Stimulated activated CD4-positive, alpha-beta T cell treated with anti-CD3 and anti-CD28 coated beads, Interleukin-2, amount 100 ng/mL, for 24 hours (primary cell): ENCODE measurements at regions not wholly inside any gene's neighbourhood (a gene's known extent, or its start where the extent isn't known, plus 50 kb on each side); places are given as distances from the start of the nearest gene placed in this dataset.
"Not testable (repeated sequence)": the region's sequence is repeated elsewhere in the genome, so short reads cannot be mapped to it uniquely, and the experiment has no call there.

Experiments used
- DNase-seq, 2 donors: peaks; one replicate each; pipeline ENCODE4 v3.0.0-alpha.2; 2020

- no peak for DNase-seq
Observed at GRCh38 chr2:180258041-180258537, 251.0 kb upstream of the CWC22 start.

- DNase-seq = no peak
Observed at GRCh38 chr2:180257247-180257646, 250.2 kb upstream of the CWC22 start.

DNA sequence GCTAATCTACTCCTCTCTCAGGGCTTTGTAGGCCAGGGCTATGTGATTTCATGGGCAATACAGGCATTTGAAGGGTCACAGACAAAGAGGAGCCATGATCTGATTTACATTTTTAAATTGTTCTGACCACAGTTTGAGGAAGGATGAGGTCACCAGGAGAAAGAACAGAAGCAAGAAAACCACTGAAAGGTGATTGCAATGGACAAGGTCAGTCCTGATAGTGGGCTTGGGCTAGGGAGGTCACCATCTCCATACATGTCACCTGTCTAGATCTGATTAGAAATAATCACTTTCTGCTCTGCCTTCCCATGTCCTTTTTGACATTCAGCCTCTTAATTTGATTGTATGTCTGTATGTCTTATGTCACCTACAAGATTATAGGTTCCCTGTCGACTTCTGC is 248.9 kb upstream of the CWC22 start:
- DNase-seq = no peak

- DNase-seq = no peak
Observed at GRCh38 chr2:180254872-180255271, 247.8 kb upstream of the CWC22 start.

DNA sequence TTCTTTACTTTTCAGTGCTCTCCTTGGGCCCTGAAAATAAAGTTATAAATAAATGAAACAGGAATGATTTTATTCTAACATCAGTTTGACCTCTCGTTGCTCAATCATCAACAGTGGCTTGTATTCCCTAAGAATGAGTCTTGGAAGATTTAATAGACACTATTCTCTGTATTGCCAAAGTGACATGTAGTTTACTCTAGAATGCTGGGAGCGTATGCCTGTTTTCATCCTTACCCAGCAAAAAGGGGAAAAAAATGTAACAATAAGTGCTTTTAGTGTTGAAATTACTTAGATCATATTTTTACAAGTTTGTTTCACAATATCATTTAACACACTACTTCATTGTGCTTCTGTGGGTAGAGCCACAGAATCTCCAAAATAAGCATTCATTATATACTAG is 240.6 kb upstream of the CWC22 start:
- no peak for DNase-seq

DNA sequence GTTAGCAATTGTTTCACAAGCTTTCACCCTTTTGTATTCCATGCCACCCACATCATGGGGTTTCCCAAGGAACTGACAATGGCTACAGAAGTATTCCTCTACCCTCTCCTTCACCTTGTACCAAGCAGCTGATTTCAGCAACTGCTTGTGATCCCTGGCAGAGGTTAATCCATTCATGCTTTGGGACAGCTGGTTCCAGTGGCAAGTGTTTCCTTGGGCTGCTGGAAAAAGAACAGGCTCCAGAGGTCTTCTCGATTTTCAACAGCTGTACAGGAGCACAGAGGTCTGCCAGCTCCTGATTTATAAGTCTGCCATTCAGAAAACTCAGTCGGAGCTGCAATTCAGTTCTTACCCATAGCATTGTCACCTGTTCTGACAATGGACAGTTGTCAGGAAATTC is 239.2 kb upstream of the CWC22 start:
- DNase-seq = no peak

DNA sequence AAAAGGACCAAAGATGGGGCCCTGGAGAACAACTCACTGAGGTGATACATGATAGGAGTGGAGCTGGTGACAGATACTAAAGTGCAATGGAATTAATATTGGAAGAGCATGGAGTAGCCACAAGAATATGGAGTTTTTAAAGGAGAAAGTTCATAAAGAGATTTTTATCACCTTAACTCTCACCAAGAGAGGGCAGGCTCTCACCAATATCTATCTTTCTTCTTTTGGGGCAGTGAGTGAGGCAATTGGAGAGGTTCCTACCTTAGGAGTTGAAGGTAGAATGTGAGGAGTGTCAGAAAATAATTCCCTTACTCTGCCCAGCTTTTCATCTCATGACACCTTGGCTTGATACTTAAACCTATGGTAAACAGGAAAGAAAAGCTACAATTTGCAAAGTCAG is 233.7 kb upstream of the CWC22 start:
- DNase-seq = no peak

DNA sequence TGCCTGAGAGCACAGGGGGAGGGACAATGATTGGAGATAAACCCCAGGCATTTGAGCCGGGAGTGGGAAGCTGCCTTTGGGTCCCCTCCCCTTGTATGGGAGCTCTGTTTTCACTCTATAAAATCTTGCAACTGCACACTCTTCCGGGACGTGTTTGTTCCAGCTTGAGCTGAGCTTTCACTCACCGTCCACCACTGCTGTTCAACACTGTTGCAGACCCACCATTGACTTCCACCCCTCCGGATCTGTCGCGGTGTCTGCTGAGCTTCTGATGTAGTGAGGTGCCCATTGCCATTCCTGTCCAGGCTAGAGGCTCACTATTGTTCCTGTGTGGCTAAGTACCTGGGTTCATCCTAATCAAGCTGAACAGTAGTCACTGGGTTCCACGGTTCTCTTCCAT is 231.6 kb upstream of the CWC22 start:
- no peak for DNase-seq

- DNase-seq = not testable (repeated sequence)
Observed at GRCh38 chr2:180236061-180236460, 229.0 kb upstream of the CWC22 start.

DNA sequence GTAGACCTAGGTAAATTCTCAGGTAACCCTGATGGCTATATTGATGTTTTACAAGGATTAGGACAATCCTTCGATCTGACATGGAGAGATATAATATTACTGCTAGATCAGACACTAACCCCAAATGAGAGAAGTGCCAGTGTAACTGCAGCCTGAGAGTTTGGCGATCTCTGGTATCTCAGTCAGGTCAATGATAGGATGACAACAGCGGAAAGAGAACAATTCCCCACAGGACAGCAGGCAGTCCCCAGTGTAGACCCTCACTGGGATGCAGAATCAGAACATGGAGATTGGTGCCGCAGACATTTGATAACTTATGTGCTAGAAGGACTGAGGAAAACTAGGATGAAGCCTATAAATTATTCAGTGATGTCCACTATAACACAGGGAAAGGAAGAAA is 228.4 kb upstream of the CWC22 start:
- not testable (repeated sequence) for DNase-seq

DNA sequence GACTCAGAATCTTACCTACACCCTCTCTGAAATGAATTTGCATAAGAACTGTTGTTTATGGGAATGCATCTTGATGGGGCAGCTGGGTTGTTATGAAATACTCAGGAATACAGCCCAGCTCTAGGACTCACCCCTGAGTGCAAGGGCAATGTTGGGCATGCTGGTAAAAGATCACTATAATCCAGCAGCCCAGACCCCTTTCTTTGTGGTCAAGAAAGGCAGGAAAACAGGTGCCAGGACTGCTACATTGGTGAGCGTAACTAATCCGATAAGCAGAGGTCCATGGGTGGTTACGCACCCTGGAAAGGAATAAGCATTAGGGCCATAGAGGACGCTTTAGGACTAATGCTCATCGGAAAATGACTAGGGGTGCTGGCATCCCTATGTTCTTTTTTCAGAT is 227.9 kb upstream of the CWC22 start:
- not testable (repeated sequence) for DNase-seq

- no peak for DNase-seq
Observed at GRCh38 chr2:180231015-180231414, 223.9 kb upstream of the CWC22 start.

DNA sequence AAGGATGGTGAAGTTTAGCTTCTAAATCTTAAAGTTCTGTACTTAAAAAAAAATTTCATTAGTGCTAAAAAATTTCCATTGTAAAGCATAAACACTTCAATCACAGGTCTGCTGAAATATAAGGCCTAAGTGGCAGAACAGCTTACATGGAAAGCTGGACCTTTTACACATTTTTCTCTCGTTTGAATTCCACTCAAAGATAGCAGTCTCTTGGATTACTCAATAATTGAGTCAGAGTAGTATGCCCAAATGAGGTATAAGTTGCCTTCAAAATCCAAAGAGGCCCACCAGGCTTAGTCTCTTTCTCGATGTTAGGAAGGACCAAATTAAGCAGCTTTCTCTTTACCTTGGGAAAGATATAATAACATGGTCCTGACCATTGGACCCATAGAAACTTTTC is 220.4 kb upstream of the CWC22 start:
- no peak for DNase-seq

DNA sequence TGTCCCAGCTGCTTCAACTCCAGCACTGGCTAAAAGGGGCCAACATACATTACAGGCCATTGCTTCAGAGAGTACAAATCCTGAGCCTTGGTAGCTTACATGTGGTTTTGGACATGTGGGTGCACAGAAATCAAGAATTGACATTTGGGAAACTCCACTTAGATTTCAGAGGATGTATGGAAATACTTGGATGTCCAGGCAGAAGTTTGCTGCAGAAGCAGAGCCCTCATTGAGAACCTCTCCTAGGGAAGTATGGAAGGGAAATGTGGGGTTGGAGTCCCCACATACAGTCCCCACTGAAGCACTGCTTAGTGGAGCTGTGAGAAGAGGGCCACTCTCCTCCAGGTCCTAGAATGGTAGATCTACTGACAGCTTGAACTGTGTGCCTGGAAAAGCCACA is 218.0 kb upstream of the CWC22 start:
- no peak for DNase-seq

- DNase-seq = no peak
Observed at GRCh38 chr2:180222644-180223043, 215.5 kb upstream of the CWC22 start.

DNA sequence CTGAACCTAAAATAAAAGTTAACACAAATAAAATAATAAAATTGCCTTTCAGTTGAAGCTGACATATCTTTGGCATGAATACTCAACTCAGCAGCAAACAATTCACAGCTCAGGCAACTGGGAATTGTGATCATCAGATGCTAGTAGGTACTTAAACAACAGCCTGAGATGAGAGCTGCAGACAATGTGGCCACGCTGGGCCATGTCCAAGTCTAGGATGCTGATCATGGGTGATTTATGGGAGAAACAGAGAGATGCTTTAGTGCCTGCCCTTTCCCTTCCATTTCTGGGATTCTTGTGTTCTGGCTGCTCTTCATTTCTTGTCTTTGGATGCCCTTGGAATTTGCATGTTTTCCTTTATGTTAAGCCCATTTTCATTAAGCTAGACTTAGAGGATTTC is 212.4 kb upstream of the CWC22 start:
- DNase-seq = no peak

DNA sequence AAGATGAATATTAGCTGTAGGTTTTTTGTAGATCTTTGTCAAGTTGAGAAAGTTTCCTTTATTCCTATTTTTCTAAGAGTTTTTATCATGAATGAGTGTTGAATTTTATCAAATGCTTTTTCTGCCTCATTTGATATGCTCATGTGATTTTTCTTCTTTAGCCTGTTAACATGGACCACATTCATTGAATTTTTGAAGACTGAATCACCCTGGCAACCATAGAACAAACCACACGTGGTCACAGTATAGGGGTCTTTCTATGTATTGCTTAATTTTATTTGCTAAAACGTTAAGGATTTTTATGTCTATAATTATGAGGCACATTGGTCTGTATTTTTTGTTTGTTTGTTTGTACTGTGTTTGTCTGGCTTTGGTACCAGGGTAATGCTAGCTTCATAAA is 201.7 kb upstream of the CWC22 start:
- no peak for DNase-seq

DNA sequence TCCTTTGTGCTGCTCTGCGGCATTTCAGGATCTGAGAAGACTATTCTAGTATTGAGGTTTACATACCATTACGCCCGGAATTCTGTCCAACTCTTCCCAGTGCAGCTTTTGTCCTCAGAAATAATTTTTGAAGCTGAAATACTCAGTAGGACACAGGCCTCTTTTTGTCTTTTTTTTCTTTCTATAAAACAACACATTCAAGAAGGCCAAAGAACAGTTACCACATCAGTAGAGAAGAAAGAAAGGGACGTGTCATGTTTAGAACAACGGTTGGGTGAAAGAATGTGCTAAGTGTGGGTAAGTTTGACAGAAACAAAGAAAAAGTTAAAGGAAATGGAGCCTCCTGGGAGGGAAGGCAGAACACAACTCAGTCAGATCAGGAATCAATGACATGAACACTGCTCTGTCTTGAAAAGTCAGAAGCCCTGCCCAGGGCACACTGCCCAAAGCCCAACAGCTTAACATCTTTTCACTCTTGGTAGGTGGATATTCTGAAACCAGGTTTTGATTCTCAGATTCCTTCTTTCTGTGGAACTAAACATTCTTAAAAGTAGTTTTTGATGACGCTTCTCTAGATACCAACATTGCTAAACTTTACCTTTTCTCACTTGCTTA is 198.6 kb upstream of the CWC22 start:
- no peak for DNase-seq

DNA sequence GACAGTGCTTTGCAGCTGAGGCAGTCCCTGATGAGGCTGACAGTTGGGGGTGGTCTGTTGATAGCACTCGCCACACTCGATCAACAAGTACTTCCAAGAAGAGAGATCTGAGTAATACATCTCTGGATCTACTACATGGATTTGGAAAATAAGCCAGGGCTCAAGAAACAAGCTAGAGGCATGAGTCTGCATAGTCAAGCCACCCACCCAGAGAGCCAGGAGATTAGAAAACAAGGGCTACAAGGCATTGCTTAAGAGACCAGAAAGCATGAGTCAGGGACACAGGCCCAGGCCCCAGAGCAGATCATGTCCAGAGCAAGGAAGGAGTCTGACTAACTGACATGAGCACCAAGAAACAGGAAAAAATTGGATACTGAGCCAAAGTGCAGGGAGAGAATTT is 196.9 kb upstream of the CWC22 start:
- DNase-seq = no peak

DNA sequence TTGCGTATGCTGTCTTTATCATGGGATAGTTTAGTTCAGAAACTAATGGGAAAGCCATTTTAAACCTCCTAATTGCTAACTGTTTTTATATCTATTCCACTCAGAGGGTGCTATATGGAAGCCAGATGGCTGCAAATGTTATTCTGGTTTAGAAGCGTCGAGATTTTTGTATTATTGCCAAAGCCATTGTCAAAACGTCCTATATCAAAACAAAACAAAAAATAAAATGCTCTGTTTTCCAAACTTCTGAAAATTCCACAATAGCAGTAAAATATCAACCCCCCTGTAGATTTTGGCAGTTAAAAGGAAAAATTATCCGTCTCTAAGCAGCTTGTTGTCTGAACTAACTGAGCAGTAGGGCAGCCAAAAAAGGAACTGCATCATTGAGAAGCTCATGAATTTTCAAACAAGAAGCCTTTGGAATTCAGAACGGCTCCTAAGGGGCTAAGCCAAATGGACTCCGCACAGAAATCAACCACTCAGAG is 195.4 kb upstream of the CWC22 start:
- no peak for DNase-seq

GRCh38 chr2:180196419-180196977 is 189.4 kb upstream of the CWC22 start:
- no peak for DNase-seq

GRCh38 chr2:180195847-180196246 is 188.8 kb upstream of the CWC22 start:
- DNase-seq = no peak

DNA sequence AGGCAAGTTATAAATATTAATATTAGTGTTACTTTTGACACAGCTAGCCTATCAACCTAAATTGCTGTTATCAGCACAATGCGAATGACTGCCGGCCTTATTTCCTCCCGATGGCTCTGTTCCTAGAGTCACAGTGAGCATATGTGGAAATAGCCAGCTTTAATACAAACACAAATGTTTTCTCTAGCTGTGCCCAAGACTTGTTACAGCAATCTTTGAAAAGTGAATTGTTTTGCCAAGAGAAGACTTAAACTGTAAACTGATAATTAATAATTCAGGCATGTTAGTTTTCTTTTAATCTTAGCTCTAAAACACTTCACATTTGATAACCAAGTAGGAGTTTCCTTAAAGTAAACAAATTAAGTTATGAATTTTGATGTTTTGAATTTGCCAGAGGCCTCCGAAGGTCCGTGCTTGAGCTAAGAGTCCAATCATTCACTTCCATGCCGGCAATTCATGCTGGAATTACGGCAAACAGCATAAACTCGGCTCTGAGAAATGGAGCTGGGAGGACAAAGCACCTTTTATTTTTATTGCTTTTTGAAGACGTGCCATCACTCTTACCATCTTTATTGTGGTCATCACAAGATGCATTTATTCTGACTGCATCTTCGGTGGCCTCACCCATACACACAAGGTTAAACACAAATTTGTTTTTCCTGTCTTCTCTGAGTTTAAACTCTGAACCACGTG is 184.5 kb upstream of the CWC22 start:
- no peak for DNase-seq

DNA sequence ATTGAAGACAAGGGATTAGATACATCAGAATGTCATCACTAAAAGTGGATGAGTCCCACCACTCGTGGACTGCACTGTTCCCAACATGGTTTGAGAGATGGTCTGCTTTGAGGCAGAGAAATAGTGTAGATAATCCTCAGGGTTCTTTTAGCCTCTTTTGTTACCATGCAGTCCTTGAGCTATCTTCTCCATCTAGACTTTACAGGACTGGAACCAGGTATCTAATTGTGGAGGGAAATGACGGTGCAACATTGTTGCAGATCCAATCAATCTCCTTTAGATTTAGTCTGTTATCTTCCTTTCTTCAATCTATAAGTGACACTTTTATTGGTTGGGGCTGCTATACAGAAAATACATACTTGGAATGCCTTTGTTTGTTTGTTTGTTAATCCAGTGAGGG is 183.8 kb upstream of the CWC22 start:
- DNase-seq = no peak
